Astrocyte (in vitro differentiated cells and primary cell): ENCODE measurements at regions not wholly inside any gene's neighbourhood (a gene's known extent, or its start where the extent isn't known, plus 50 kb on each side); places are given as distances from the start of the nearest gene placed in this dataset.

ENCODE experiments used
- CTCF ChIP-seq: IDR thresholded peaks from 2 replicates; pipeline ENCODE4 v1.5.1; 2011; ENCODE audit warnings: low read depth, mild to moderate bottlenecking, inconsistent platforms, low read length, moderate library complexity; ENCODE audit not compliant: insufficient read depth
- EZH2 ChIP-seq: IDR thresholded peaks from 2 replicates; pipeline ENCODE4 v1.6.1; 2012; ENCODE audit warnings: mild to moderate bottlenecking, low read length, inconsistent platforms; ENCODE audit not compliant: insufficient read depth

- TF ChIP-seq CTCF (no peak), EZH2 (no peak)
Measured at GRCh38 chr5:175003531-175003930, 279.1 kb downstream of the MSX2 start.
